SU-DHL-6 (cell line): ENCODE measurements at regions not wholly inside any gene's neighbourhood (a gene's known extent, or its start where the extent isn't known, plus 50 kb on each side); places are given as distances from the start of the nearest gene placed in this dataset.

Experiments
- CTCF ChIP-seq: fragments of 200-600 bp; sonication (generic); IDR thresholded peaks from one replicate; pipeline ENCODE4 v1.5.1; 2017; ENCODE audit warnings: antibody characterized with exemption, mild to moderate bottlenecking, low read length, moderate library complexity; ENCODE audit not compliant: insufficient read depth, poor library complexity, severe bottlenecking
- EZH2phosphoT487 ChIP-seq: fragments of 200-600 bp; sonication (generic), shearing (Covaris generic); conservative IDR thresholded peaks from 2 replicates; pipeline ENCODE4 v1.6.1; 2018; ENCODE audit warnings: mild to moderate bottlenecking, antibody characterized with exemption, low read length, moderate library complexity, mixed read lengths

GRCh38 chr1:30514945-30515344 lies 208.4 kb downstream of the MATN1 start:
- no peak for TF ChIP-seq CTCF
- no peak for TF ChIP-seq EZH2phosphoT487
